ENCODE measurements at regions not wholly inside any gene's neighbourhood (a gene's known extent, or its start where the extent isn't known, plus 50 kb on each side); places are given as distances from the start of the nearest gene placed in this dataset.
A peak's percentile ranks its signal among the peaks of the same experiment; 100 is the strongest.

DNA sequence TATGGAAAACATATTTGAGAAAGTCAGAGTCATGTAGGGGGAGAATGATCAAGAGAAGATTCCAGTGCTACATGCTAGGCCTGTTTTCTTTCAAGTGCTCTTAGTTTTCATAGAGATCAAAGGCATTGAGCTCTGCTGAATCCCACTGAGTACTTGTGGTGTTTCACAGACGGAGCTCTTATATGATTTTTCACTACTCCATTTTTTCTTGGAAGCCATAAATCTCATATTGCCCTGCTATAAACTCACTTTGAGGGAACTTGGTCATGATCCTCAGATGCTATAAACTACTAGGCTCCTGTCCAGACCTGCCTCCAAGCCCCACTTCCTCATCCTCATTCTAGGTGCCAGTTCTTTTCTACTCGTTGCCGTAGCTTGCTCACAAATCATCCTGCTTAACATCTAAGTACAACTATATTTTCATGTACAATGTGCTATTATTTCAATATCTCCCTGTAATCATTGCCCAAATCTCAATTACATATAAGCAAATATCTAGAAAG is 180.8 kb upstream of the CCDC179 start:
- no peak for DNase-seq (ENCODE audit: low read depth)

DNA sequence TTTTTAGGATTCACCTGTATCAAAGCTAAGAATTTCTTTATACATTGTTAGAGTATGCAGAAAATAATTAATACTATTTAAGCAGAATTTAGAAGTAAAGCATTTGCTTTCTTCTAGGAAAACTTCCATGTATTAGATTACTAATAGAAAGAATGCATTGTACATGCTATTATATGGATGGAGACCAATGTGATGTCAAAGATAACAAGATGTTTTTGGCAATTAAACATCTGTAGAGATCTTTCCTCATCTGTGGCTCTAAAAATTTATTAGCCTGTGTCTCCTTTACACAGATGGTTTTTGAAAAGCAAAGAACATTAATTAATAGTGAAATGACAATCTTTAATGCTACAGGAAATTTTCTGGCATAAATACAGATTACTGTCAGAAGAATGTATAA is 198.4 kb upstream of the CCDC179 start:
- DNase-seq (ENCODE audit: low read depth): no peak

DNA sequence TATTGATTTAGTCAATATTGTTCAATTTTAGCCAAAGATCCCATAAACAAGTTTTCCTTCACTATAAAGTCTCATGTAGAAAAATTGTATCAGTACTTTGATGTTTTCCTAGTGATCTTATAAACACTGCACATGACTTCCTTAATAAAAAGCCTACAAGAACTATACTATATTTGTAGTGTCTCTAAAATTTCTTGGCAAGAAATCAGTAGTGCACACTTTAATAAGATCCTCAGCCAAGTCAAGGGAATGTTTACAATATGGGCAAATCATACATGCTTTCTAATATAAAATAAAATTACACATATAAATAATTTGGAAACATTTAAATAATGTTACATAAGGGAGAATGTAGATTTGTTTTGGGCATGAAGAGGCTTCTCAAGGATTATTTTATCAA is 203.0 kb upstream of the CCDC179 start:
- DNase-seq (ENCODE audit: low read depth): no peak

DNA sequence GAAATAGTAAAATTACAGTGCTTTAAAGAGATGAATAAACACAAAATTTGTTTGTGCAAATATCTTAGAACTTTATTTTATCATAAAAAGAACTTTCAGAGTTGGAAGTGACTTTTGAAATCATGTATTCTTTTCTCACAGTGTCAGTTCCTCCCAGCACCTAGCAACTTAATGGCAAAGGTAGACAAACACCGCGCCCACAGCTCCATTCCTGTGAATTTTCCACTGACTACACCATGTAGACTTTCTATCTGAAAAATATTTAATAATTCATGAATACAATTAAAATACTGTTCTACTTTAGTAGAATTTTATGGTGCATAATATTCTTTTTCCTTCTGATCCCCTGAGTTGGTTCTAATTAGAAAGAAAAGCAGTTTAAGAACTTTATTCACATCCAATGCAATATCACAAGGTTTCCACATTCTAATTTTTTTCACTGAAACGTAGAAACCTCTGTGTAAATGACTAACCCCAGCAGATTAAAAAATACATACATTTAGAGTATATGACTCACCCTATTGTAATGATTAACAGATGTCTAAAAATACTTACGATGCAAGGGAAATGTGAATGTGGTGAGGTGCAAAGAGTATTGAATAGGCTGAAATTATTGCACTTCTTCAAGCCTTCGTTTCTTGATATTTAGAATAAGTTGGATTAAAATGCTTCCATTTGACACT is 218.2 kb upstream of the CCDC179 start:
- peak; percentile 20 for DNase-seq (ENCODE audit: low read depth)

DNA sequence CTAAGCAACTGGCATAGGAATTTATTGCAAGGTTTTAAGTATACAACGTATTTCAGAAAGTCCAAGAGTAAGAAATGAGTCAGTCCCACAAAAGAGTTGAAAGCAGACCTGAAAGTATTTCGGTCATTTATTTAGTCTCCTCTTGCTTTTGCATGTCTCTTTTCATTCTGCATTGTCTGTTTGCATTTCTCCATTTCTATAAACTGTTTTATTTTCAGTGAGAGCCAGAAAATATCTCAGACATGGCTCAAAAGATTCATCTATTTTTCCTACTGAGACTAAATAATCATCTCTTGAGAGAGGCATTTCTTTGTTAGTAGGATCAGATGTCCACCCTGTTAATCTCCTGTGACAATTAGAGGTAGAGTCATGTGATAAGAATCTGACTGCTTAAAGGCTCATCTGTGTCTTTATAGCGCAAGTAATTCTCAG is 219.1 kb upstream of the CCDC179 start:
- DNase-seq (ENCODE audit: low read depth): no peak

DNA sequence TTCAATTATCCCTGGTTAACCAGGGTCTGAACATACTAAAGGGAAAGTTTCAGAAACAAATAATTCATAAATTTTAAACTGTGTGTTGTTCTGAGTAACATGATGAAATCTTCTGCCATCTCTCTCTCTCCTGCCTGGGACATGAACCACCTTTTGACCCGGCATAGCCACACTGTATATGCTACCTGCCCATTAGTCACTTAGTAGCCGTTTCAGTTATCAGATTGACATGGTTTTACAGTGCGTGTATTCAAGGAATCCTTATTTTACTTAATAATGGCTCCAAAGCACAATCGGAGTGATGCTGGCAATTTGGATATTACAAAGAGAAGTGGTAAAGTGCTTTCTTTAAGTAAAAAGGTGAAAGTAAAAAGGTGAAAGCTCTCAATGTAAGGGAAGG is 227.1 kb upstream of the CCDC179 start:
- no peak for DNase-seq (ENCODE audit: low read depth)

DNA sequence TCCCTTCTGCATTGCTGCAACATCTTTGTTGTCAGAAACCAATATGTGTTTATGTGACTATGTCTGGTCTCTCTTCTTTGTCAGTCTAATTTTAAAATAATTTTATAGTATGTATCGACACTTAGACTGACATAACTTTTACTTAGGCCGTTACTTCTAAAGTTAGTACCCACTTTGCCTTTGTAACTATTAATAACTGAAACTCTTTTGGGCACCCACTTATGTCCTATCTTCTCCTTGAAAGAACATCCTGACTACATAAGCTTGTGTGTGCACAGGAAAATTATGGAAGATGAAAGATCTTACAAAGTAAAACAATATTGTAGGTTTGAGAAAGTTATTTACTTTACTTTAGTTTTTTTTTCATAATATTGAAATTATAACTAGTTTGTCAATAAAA is 230.4 kb upstream of the CCDC179 start:
- DNase-seq (ENCODE audit: low read depth): no peak

DNA sequence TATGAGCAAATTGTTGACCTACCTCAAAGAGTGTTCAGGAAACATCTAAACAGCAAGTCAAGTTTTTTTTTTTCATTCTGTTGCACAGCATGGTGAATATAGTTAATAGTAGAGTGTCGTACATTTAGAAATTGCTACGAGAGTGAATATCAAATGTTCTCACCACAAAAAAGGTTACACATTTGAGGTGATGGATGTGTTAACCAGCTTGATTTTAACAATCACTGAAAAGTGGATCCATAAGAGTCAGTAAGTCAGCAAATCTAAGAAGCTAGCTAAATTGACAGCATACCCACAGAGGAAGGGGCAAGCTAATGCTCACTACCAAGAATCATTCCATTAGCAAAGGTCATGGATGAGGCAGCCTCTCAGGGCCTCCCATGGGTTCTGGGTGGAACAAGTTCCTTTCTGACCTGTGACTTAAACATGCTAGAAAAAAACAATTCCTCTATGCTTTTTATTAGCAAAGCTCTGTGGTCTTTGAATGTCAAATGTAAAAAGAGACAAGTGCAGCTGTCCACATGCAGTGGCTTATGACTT is 235.4 kb upstream of the CCDC179 start:
- no peak for DNase-seq (ENCODE audit: low read depth)

DNA sequence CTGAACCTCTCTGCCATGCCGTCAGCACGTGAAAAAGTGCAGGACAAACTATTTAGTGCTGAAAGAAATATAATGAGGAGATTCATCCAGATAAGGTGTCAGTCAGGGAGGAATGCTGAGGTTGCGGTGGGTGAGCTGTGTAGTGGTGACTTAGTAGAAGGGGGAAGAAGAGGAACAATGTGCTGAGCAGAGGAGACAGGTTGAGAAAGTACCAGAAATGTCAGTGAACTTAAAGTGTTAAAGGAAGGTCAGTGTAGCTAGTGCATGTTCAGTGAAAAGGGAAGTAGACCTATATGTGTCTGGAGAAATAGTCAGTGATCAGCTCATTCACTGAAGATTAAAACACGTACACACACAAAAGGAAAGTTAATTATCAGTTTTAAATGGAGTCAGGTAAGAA is 237.6 kb upstream of the CCDC179 start:
- no peak for DNase-seq (ENCODE audit: low read depth)

DNA sequence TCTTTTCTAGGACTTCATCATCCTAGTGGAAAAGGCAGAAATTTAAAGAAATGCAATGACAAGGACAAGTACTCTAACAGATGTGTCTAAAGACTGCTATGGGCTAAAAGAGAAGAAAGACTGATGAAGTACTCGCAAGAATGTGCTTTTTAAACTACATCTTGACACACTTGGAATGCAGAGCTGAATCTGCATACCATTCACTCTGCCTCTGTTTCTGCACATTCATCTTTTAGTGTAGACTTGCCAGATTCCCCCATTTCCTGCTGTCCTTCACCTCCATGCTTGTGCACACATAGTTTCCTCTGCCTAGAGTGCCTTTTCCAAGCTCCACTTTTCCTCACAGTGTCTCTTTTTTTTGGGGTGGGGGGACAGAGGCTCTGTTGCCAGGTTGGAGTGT is 239.0 kb upstream of the CCDC179 start:
- DNase-seq (ENCODE audit: low read depth): no peak

DNA sequence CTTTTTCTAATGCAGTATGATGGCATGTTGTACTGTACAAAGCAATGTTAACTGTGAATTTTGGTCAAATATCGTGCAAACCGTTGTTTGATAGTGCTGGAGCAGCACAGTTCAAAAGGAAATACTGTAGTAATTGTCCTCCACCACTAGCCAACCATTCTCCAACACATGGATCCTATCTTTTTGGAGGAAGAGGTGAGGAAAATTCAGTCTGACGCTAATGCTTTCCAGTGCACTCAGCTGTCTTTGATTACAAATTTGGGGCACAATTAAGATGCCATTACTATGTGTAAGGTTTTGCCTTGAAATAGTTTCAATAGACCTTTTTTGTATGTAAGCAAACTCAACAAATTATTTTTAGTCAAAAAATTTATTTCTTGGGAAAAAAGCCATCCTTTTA is 240.5 kb upstream of the CCDC179 start:
- no peak for DNase-seq (ENCODE audit: low read depth)

DNA sequence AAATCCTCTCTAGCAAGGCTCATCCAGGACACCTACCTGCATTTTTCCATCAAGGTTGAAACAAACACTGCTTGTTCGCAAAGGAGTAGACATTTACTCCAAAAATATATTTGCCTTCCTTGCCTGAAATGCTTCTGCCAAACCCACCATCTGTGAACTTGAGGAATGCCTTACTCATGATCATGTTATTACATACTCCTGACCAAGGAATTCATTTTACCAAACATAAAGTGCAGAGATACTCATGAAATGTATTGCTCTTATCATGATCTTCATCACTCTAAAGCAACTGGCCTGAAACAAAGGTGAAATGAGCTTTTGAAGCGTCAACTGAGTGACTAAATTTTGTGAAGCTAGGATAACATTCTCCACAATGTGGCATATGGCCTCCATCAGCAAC is 243.1 kb upstream of the CCDC179 start:
- no peak for DNase-seq (ENCODE audit: low read depth)

DNA sequence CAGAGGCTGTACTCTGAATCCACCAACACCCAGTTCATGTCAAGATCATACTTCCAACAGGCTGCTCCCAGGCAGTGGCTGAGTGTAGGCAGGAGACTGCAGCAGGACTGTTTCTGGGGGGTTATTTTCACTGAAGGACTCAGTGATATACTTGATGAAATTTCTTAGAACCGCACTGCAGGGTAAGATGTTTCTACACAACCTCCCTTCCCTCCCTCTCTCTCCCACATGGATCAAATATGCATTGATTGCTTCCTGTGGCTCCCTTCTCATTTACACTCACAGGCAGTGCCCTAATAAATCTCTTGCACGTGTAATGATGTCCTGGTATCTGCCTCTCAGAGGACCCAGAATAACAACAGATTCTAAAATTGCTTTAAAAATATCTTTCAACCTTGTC is 251.3 kb upstream of the CCDC179 start:
- DNase-seq (ENCODE audit: low read depth): no peak

DNA sequence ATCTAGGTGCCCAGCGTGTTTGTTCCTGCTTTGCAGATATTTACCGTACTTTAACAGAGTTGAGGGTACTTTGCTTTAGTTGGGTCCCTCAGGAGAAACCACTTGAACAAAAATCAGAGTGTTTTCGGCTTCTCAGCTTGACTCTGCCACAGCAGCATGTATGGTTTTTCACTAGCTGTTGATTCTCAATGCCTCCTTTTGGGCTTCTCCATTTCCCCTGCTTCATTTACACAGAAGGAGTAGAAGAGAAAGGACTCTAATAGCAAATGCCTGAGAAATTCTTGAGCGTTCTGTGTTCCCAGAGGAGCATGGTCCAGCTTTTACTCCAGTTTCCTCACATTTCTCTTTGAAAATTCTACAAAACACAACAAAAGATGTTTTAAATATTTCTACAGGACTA is 252.1 kb upstream of the CCDC179 start:
- no peak for DNase-seq (ENCODE audit: low read depth)

DNA sequence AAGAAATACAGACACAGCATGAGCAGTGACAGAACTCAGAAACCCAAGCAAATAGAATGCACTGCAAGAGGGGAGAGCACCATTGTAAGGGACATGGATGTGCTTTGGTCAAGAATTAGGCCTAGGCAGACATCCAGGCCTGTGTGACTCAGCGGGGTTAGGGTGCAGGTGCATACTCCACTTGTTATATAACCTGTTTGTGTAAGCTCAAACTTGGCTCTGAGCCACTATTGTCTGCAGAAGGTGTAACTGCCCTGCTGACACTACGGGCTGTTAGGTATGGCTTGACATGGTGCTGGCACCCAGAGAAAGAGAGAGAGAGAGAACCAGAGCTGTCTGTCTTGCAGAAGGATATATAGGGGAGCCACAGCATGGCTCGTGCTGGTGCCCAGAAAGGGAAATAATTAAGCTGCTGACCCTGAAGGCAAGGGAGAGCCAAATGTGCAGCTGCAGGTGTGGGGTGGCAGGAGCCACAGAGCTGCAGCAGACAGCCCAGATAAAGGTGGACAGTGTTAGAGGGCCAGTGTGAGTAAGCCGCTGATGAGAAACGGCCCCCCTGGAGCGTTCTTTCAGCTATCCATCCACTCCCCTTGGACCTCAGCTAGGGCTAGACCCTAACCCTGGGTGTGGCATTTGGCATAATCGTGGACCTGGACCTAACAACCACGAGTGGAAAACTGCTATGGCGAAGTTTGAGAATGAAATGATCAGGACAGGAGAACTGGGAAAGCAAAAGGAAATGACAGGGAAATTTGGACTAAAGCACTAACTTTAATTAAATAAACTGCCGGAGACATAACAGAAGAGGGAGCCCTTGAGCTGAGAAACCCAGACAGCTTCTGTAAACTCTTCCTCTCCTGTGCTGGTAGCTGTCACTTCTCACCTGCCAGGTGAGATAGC is 253.0 kb upstream of the CCDC179 start:
- DNase-seq (ENCODE audit: low read depth): peak; percentile 6

DNA sequence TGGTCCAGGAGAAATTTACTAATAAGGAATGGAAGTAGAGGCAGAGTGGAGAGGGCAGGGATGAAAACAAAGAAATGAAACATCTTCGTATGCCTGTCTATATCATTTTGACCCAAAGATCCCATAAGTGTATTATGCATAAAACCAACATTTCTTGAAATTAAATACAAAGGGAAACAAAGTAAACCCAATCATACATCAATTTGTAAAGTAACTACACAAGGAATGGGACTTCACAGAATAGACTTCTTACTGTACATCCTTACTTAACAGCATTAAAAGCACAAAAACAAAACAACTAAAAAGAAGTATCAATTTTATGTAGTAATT is 253.6 kb upstream of the CCDC179 start:
- DNase-seq (ENCODE audit: low read depth): no peak

DNA sequence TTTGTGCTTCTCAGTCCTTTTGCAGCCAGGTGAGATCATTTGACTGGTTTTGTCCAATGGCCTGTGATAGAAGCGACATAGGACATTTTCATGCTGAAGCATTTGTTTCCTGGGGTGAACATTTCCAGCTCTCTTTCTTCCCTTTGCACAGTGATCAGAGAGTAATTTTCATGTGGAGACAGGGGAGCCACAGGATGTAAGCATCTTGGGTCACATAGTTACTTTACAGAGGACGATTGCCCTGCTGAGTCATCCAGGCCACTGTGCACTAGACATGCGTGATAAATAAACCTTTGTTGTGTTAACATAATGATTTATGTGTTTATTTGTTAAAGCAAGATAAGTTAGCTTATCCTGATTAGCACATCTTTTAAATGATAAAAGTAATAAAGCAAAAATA is 263.5 kb upstream of the CCDC179 start:
- no peak for DNase-seq (ENCODE audit: low read depth)

DNA sequence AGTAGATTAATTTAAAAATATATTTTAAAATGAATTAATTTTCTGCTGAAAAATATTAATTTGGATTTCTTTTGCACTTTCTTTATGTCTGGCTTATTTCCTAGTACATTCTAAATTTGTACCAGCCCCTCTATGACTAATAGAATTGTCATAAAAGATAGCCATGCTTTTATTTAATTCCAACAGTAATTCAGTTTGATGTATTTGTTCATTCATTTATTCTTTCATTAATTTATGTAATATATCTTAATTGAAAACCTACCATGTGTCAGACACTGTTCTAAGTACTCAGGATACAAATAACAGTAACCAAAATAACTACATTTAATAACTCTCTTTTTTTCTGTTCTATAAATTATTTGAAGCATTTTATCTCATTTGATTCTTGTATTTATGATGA is 264.0 kb upstream of the CCDC179 start:
- DNase-seq (ENCODE audit: low read depth): no peak

DNA sequence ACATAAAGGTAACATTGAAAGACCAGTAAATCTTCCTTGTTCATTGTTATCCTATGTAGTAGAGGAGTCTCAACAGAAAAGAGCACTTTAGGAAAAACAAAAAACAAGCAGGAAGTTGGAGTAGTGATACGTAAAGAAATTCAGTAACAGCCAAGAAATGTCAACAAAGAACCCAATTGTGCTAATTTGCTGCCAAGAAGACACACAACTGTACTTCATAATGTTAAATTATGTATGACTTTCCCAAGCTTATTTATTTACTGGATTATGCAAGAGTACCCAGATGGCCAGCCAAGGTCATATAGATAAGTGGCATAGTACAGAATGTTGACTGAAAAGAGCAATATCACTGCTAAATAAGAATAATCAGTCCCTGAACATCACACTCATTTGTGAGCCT is 264.7 kb upstream of the CCDC179 start:
- DNase-seq (ENCODE audit: low read depth): no peak

DNA sequence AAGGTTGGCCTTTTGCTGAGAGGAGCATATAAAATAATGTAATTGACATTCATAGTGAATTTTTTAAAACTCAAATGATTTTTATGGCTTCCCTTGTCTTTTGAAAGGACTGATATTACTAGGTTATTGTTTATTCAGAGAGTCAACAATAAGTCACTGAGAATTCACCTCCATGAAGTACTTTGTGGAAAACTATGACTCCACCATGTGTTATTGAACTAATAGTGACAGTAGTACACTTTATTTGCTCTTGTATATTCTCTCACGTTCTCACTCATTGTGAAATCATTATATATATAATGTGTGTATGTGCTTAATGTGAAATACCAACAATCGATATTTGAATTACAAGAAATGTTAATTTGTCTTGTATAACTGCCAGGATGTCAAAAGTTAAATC is 267.4 kb upstream of the CCDC179 start:
- DNase-seq (ENCODE audit: low read depth): no peak

DNA sequence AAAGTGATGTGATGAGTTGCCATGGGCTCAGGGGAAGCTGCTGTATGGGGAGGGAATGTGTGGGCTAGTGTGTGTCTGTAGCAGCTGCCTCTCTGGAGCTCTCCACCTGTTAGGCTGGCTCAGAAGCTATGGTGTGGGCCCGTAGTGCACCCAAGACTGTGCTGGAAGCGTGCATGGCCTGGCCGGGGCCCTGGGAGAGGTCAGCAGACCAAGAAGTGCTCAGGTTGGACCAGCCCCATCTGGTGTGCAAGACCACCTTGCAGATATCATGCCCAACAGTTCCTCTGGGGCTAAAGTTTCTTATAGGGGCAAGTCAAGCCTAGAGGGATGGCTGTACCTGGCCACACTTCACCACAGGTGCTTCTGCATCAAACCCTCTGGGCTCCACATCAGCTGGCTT is 274.4 kb upstream of the CCDC179 start:
- no peak for DNase-seq (ENCODE audit: low read depth)

DNA sequence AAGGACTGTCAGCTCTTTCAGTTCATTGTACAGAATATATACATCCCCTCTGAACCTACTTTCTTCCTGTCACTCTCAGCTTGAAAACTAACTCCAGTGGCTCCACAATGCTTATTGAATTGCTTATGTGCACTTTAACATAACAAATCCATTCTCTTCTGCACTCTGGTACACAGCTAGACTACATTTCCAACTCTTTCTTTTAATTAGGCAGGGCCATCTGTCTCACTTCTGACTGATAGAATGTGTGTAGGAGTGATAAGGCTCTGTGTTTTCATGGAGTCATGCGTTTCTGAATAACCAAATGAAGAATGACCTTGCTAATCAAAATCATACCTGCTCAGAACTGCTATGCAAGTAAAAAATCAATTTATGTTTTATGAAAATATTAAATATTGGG is 278.5 kb upstream of the CCDC179 start:
- no peak for DNase-seq (ENCODE audit: low read depth)

DNA sequence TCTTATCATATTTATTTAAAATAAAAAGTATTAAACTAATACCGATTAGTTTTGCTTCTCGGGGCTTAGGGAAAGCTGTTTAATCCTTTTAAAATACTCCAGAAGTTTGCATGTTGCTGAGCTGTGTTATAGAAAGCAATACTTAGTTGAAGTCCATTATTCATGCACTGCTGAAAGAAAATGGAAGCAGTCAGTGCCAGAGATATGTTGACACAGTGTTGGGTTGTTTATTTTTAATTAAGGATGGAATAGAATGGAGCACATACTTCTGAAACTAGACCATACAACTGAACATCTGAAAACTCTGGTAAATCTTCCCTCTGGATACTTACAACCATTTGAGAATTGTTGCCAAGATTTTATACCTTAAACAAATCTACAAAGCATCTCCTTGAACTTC is 282.7 kb upstream of the CCDC179 start:
- DNase-seq (ENCODE audit: low read depth): no peak

All from fibroblast of gingiva (primary cell).